HG03460 (cell line): ENCODE measurements at regions not wholly inside any gene's neighbourhood (a gene's known extent, or its start where the extent isn't known, plus 50 kb on each side); places are given as distances from the start of the nearest gene placed in this dataset.
"Not testable (repeated sequence)": the region's sequence is repeated elsewhere in the genome, so short reads cannot be mapped to it uniquely, and the experiment has no call there.

Source experiments
- ATAC-seq: cut with Tn5 transposase; IDR thresholded peaks from one replicate; pipeline ENCODE4 v1.9.1; 2021; ENCODE audit not compliant: unreplicated experiment

GRCh38 chr5:159804121-159804520, 112.2 kb upstream of the ADRA1B start:
- ATAC-seq = no peak

- ATAC-seq = no peak
Observed at GRCh38 chr5:159805021-159805420, 111.3 kb upstream of the ADRA1B start.

GRCh38 chr5:159807135-159807534, 109.1 kb upstream of the ADRA1B start:
- ATAC-seq = not testable (repeated sequence)

GRCh38 chr5:159807586-159807985, 108.7 kb upstream of the ADRA1B start:
- ATAC-seq = no peak

- ATAC-seq = no peak
Observed at GRCh38 chr5:159811712-159812111, 104.6 kb upstream of the ADRA1B start.

- not testable (repeated sequence) for ATAC-seq
Observed at GRCh38 chr5:159812759-159813158, 103.5 kb upstream of the ADRA1B start.

- ATAC-seq = no peak
Observed at GRCh38 chr5:159814222-159814621, 102.1 kb upstream of the ADRA1B start.

- ATAC-seq = no peak
Observed at GRCh38 chr5:159814805-159815585, 101.3 kb upstream of the ADRA1B start.

GRCh38 chr5:159817262-159818029, 98.8 kb upstream of the ADRA1B start:
- ATAC-seq = no peak

- ATAC-seq = no peak
Observed at GRCh38 chr5:159819591-159820411, 96.5 kb upstream of the ADRA1B start.

- no peak for ATAC-seq
Observed at GRCh38 chr5:159820692-159821091, 95.6 kb upstream of the ADRA1B start.

GRCh38 chr5:159821461-159821940, 94.8 kb upstream of the ADRA1B start:
- no peak for ATAC-seq

GRCh38 chr5:159824188-159825161, 91.8 kb upstream of the ADRA1B start:
- ATAC-seq = no peak

- no peak for ATAC-seq
Observed at GRCh38 chr5:159825551-159826051, 90.7 kb upstream of the ADRA1B start.

GRCh38 chr5:159826351-159827214, 89.7 kb upstream of the ADRA1B start:
- ATAC-seq = peak; percentile 95

- ATAC-seq = no peak
Observed at GRCh38 chr5:159827861-159828260, 88.4 kb upstream of the ADRA1B start.

- no peak for ATAC-seq
Observed at GRCh38 chr5:159832073-159832472, 84.2 kb upstream of the ADRA1B start.

- no peak for ATAC-seq
Observed at GRCh38 chr5:159833088-159833487, 83.2 kb upstream of the ADRA1B start.

GRCh38 chr5:159833846-159834245, 82.4 kb upstream of the ADRA1B start:
- ATAC-seq = no peak
